WI38 (cell line): ENCODE measurements at regions not wholly inside any gene's neighbourhood (a gene's known extent, or its start where the extent isn't known, plus 50 kb on each side); places are given as distances from the start of the nearest gene placed in this dataset.
"Not testable (repeated sequence)": the region's sequence is repeated elsewhere in the genome, so short reads cannot be mapped to it uniquely, and the experiment has no call there.

Experiments
- H3K4me3 ChIP-seq: 2 replicates; pipeline ENCODE4 v1.5.1; 2011; ENCODE audit warnings: low read depth, mild to moderate bottlenecking, control low read depth, low read length
- TF ChIP-seq, protein P1 (sequence below): IDR thresholded peaks from 2 replicates; pipeline ENCODE4 v1.5.1; 2012; ENCODE audit warnings: low read depth, mild to moderate bottlenecking, control low read depth, low read length

DNA sequence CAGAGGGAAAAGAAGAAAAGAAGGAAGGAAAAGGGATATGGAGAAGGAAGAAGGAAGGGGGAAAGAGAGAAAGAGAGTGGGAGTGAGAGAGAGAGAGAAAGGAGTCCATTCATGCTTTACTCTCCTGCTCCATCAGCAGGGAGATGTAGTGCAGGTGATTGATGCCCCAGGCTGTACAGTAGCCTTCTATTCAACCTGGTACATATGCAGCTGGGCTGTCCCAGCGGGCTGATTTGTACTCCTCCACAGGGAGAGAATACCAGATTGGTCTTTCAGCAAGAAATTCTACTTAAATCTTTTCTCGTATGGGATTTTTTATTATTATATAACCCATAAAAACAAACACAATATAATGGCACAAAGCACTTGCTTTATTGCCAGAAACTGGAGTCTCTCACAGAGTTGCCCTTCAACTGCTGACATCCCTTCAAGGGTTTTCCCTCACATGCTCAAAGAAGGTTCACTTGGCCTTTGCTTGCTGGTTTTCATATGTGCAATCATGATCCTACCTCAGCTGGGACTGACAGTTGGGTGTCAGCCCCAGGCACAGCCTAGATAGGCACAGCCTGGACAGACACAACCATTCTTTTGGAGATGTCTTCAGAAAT lies 380.1 kb upstream of the RIOK2 start:
- TF ChIP-seq, protein P1, sequence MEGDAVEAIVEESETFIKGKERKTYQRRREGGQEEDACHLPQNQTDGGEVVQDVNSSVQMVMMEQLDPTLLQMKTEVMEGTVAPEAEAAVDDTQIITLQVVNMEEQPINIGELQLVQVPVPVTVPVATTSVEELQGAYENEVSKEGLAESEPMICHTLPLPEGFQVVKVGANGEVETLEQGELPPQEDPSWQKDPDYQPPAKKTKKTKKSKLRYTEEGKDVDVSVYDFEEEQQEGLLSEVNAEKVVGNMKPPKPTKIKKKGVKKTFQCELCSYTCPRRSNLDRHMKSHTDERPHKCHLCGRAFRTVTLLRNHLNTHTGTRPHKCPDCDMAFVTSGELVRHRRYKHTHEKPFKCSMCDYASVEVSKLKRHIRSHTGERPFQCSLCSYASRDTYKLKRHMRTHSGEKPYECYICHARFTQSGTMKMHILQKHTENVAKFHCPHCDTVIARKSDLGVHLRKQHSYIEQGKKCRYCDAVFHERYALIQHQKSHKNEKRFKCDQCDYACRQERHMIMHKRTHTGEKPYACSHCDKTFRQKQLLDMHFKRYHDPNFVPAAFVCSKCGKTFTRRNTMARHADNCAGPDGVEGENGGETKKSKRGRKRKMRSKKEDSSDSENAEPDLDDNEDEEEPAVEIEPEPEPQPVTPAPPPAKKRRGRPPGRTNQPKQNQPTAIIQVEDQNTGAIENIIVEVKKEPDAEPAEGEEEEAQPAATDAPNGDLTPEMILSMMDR, result no peak
- H3K4me3 ChIP-seq, result no peak overlapping the region

DNA sequence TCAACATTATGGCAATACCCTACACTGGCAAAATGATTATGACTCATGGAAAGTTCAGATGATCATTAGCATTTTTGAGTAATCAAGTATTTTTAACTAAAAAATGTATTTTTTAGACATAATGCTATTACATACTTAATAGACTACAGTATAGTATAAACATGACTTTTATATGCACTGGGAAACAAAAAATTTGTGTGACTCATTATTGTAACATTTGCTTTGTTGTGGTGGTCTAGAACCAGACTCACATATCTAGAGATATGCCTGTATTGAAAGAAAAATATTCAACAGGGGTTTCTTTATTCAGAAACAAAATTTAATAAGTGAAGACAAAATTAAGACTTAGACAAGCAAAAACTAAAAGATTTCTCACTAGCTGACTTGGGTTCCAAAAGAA lies 385.3 kb upstream of the RIOK2 start:
- TF ChIP-seq, protein P1, result no peak
- no peak overlapping the region for H3K4me3 ChIP-seq

DNA sequence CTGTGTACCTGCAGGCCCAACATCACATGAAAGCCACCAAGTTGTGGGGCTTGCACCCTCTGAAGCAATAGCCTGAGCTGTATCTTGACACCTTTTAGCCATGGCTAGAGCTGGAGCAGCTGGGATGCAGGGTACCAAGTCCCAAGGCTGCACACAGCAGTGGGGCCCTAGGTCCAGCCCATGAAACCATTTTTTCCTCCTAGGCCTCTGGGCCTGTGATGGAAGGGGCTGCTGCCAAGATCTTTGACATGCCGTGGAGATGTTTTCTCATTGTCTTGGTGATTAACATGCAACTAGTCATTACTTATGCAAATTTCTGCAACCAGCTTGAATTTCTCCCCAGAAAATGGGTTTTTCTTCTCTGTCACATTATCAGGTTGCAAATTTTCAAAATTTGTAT lies 387.2 kb upstream of the RIOK2 start:
- TF ChIP-seq, protein P1, result no peak

DNA sequence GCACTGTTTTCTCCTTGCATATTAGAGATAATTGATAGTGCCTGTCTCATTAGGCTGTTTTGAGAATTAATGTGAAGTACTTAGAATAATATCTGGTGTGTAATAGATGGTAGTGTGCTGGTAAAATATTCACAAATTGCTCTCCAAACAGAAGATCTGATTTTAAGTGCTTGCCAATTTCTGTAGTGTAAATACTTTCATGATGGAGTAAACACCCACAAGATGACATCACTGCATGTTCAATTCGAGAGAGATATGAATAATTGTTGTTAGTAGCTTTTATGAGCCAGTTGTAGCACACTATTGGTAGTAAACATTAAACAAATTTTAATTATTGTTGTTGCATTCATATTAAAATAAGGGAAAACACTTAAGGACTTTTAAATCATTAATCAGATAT lies 392.3 kb upstream of the RIOK2 start:
- TF ChIP-seq, protein P1, result no peak
- no peak overlapping the region for H3K4me3 ChIP-seq

More for the DNA sequence above, 387.2 kb upstream of the RIOK2 start:
- no peak overlapping the region for H3K4me3 ChIP-seq

DNA sequence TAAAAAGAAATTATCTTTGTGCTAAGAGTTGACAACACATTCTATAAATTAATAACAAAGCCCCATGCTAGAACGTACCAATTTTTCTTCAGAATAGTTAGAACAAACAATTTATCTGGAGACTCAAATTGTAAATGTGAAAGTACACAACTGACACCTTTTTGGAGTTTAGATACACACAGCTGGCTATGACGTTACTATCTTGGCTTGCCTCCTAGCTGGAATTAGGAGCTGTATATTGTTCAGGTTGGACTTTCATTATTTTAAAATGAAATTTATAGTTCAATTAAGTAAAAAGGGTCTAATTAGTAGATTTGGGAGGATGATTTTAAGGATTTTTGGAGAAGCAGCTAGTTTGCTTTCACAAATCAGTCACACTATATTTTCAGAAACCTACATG lies 393.9 kb upstream of the RIOK2 start:
- TF ChIP-seq, protein P1, result no peak
- H3K4me3 ChIP-seq, result no peak overlapping the region

DNA sequence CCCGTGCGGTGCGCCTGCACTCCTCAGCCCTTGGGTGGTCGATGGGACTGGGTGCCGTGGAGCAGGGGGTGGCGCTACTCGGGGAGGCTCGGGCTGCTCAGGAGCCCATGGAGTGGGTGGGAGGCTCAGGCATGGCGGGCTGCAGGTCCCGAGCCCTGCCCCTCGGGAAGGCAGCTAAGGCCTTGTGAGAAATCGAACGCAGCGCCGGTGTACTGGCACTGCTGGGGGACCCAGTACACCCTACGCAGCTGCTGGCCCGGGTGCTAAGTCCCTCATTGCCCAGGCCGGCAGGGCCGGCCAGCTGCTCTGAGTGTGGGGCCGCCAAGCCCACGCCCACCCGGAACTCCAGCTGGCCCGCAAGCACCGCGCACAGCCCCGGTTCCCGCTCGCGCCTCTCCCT lies 396.9 kb upstream of the RIOK2 start:
- H3K4me3 ChIP-seq, result not testable (repeated sequence)

DNA sequence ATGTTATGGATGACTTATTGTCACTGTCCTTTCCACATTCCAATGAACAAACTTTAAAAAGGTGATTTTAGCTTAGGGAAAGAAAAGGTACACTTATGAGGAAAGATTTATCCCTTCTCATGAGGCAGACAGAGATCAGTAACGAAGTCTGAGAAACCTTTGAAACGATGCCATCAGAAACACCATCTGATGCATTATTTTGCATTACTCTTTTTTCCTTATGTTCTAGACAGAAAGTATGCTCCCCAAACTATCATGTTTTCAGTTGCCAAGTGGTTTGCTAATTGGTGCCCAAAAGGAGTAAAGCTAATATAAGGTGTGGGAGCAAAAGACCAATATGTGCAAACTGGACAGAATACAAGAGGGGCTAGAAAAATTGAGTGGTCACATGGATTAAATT lies 397.7 kb upstream of the RIOK2 start:
- TF ChIP-seq, protein P1, result no peak
- no peak overlapping the region for H3K4me3 ChIP-seq

DNA sequence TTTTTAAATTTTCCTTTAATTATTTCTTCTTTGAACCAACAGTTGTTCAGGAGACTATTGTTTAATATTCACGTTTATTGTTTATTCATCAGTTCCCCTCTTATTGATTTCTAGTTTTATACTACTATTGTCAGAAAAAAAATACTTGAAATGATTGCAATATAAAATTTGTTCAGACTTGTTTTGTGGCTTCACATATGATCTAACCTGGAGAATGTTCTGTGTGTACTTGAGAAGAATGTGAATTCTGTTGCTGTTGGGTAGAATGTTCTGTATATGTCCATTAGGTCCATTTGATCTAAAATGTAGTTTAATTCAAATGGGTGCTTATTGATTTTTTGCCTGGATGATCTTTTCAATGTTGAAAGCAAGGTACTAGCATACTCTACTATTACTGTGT lies 408.7 kb upstream of the RIOK2 start:
- TF ChIP-seq, protein P1, result no peak
- H3K4me3 ChIP-seq, result no peak overlapping the region
